H1 (cell line): ENCODE measurements at regions not wholly inside any gene's neighbourhood (a gene's known extent, or its start where the extent isn't known, plus 50 kb on each side); places are given as distances from the start of the nearest gene placed in this dataset.

ENCODE experiments used
- CTCF ChIA-PET: fragments of 300-600 bp; sonication (Branson Sonifier 250); formaldehyde crosslinking; loops from one replicate; lab custom pipeline; 2021; ENCODE audit not compliant: partially characterized antibody; lab: Charles Lee
- POLR2A ChIA-PET: fragments of 300-600 bp; sonication (Branson Sonifier 250); formaldehyde crosslinking; loops from one replicate; lab custom pipeline; 2021; ENCODE audit warnings: inconsistent platforms; ENCODE audit not compliant: partially characterized antibody; lab: Charles Lee
- DNase-seq, 2 experiments: peaks; one replicate each; pipeline versions ENCODE4 v3.0.0 to v3.0.0-alpha.2; 2010 to 2022; ENCODE audit warnings: low spot score in 2 of 2, low read depth in 1 of 2, mixed read lengths in 1 of 2
- FAIRE-seq: peaks from 2 replicates; lab custom pipeline; 2011; peaks lifted over from hg19 to GRCh38; lab: Jason Lieb, UNC
- H2AFZ ChIP-seq: 2 replicates; pipeline ENCODE4 v1.8.1; 2012; ENCODE audit warnings: low read length, inconsistent platforms
- H2AK5ac ChIP-seq: 2 replicates; pipeline ENCODE4 v1.6.1; 2013; ENCODE audit warnings: low read depth, low read length
- H2BK120ac ChIP-seq: replicated peaks from 2 replicates; pipeline ENCODE3; 2013; ENCODE audit warnings: low read depth, low read length, inconsistent platforms
- H2BK12ac ChIP-seq: 2 replicates; pipeline ENCODE4 v1.6.1; 2013; ENCODE audit warnings: low read depth, low read length
- H2BK15ac ChIP-seq: 2 replicates; pipeline ENCODE4 v1.6.1; 2013; ENCODE audit warnings: low read length
- H2BK20ac ChIP-seq: 2 replicates; pipeline ENCODE4 v1.6.1; 2013; ENCODE audit warnings: low read length
- H2BK5ac ChIP-seq: 2 replicates; pipeline ENCODE4 v1.6.1; 2013; ENCODE audit warnings: low read depth, low read length
- H3K14ac ChIP-seq: 2 replicates; pipeline ENCODE4 v1.6.1; 2013; ENCODE audit warnings: inconsistent platforms; ENCODE audit not compliant: insufficient read length
- H3K18ac ChIP-seq: 2 replicates; pipeline ENCODE4 v1.6.1; 2013; ENCODE audit warnings: low read length; ENCODE audit errors: extremely low read depth
- H3K23ac ChIP-seq: 2 replicates; pipeline ENCODE4 v1.6.1; 2013; ENCODE audit warnings: inconsistent platforms; ENCODE audit not compliant: insufficient read length
- H3K23me2 ChIP-seq: 2 replicates; pipeline ENCODE4 v1.6.1; 2013; ENCODE audit warnings: low read depth, low read length
- H3K27ac ChIP-seq: 2 replicates; pipeline ENCODE4 v1.6.1; 2011; ENCODE audit warnings: low read depth, low read length, inconsistent platforms
- H3K27me3 ChIP-seq, 4 experiments: replicated peaks in 1 of 4; 1 replicate in 1 of 4; 2 replicates in 3 of 4; pipeline versions ENCODE4 v1.6.1 to v1.8.1; 2011 to 2013; ENCODE audit warnings: low read length in 3 of 4, mild to moderate bottlenecking in 3 of 4, inconsistent platforms in 2 of 4, mixed read lengths in 2 of 4, moderate library complexity in 1 of 4; ENCODE audit not compliant: control insufficient read depth in 3 of 4, insufficient read depth in 3 of 4; ENCODE audit errors: extremely low read depth in 1 of 4
- H3K36me3 ChIP-seq, 4 experiments: 2 replicates each; pipeline versions ENCODE4 v1.6.1 to v1.8.1; 2011 to 2013; ENCODE audit warnings: mild to moderate bottlenecking in 4 of 4, low read length in 3 of 4, moderate library complexity in 2 of 4, control low read depth in 1 of 4, inconsistent platforms in 1 of 4; ENCODE audit not compliant: insufficient read depth in 4 of 4, control insufficient read depth in 2 of 4
- H3K4ac ChIP-seq: replicated peaks from 2 replicates; pipeline ENCODE3; 2013; ENCODE audit warnings: low read length, low read depth, mixed read lengths, inconsistent platforms; ENCODE audit not compliant: insufficient read length
- H3K4me1 ChIP-seq, 4 experiments: replicated peaks in 1 of 4; 1 replicate in 1 of 4; 2 replicates in 3 of 4; pipeline versions ENCODE4 v1.6.1 to v1.8.1; 2011 to 2013; ENCODE audit warnings: low read length in 3 of 4, inconsistent platforms in 2 of 4, mixed read lengths in 1 of 4; ENCODE audit not compliant: insufficient read depth in 4 of 4, control insufficient read depth in 3 of 4
- H3K4me2 ChIP-seq, 2 experiments: 2 replicates each; pipeline versions ENCODE4 v1.6.1 to v1.8.1; 2011 to 2013; ENCODE audit warnings: low read depth in 2 of 2, low read length in 2 of 2, control low read depth in 1 of 2, inconsistent platforms in 1 of 2, mild to moderate bottlenecking in 1 of 2; ENCODE audit not compliant: insufficient read depth in 1 of 2
- H3K4me3 ChIP-seq, 4 experiments: fragments of 200-600, 300-600 bp in 1 of 4; sonication (generic), shearing (Covaris generic), sonication (Bioruptor Twin) in 1 of 4; 2 replicates each; pipeline versions ENCODE4 v1.5.1 to v1.8.1; 2011 to 2016; ENCODE audit warnings: low read length in 4 of 4, low read depth in 3 of 4, control low read depth in 2 of 4, inconsistent platforms in 2 of 4, mild to moderate bottlenecking in 2 of 4, mixed read lengths in 1 of 4, moderate library complexity in 1 of 4; ENCODE audit not compliant: insufficient read depth in 2 of 4; ENCODE audit errors: extremely low read depth in 1 of 4
- H3K56ac ChIP-seq: replicated peaks from 2 replicates; pipeline ENCODE3; 2013; ENCODE audit warnings: low read depth, mild to moderate bottlenecking, mixed read lengths, low read length, inconsistent platforms; ENCODE audit not compliant: insufficient read length
- H3K79me1 ChIP-seq: 2 replicates; pipeline ENCODE4 v1.6.1; 2013; ENCODE audit warnings: low read depth, low read length, control low read depth
- H3K79me2 ChIP-seq, 2 experiments: 2 replicates each; pipeline versions ENCODE4 v1.6.1 to v1.8.1; 2012 to 2013; ENCODE audit warnings: low read length in 2 of 2, mild to moderate bottlenecking in 2 of 2, inconsistent platforms in 1 of 2; ENCODE audit not compliant: insufficient read depth in 2 of 2, control insufficient read depth in 1 of 2
- H3K9ac ChIP-seq, 4 experiments: replicated peaks in 1 of 4; 1 replicate in 1 of 4; 2 replicates in 3 of 4; pipeline versions ENCODE4 v1.6.1 to v1.8.1; 2011 to 2013; ENCODE audit warnings: low read depth in 3 of 4, low read length in 3 of 4, control low read depth in 2 of 4, mild to moderate bottlenecking in 2 of 4, moderate library complexity in 2 of 4, inconsistent platforms in 1 of 4; ENCODE audit errors: extremely low read depth in 1 of 4
- H3K9me3 ChIP-seq, 2 experiments: 2 replicates each; pipeline versions ENCODE4 v1.6.1 to v1.8.1; 2012 to 2013; ENCODE audit warnings: mild to moderate bottlenecking in 2 of 2, moderate library complexity in 2 of 2, control low read depth in 1 of 2, inconsistent platforms in 1 of 2, low read depth in 1 of 2, low read length in 1 of 2, mixed read lengths in 1 of 2; ENCODE audit not compliant: insufficient read depth in 2 of 2
- H4K20me1 ChIP-seq, 2 experiments: replicated peaks in 1 of 2; 2 replicates each; pipeline versions ENCODE3 to v1.8.1; 2011 to 2013; ENCODE audit warnings: inconsistent platforms in 2 of 2, low read length in 2 of 2, mild to moderate bottlenecking in 1 of 2; ENCODE audit not compliant: insufficient read depth in 2 of 2, control insufficient read depth in 1 of 2
- H4K5ac ChIP-seq: 2 replicates; pipeline ENCODE4 v1.6.1; 2013; ENCODE audit warnings: low read length, low read depth, mixed read lengths, inconsistent platforms; ENCODE audit not compliant: insufficient read length
- H4K8ac ChIP-seq: 2 replicates; pipeline ENCODE4 v1.8.0; 2013; ENCODE audit warnings: mild to moderate bottlenecking, moderate library complexity, low read length, inconsistent platforms; ENCODE audit not compliant: insufficient read depth; ENCODE audit errors: extremely low read depth
- H4K91ac ChIP-seq: replicated peaks from 2 replicates; pipeline ENCODE3; 2013; ENCODE audit warnings: low read length, mixed read lengths, inconsistent platforms; ENCODE audit not compliant: insufficient read length
- HDAC2 ChIP-seq, 2 experiments: fragments of 300-600 bp in 1 of 2; sonication (generic) in 1 of 2; IDR thresholded peaks; 2 replicates each; pipeline ENCODE4 v1.6.1; 2011 to 2012; ENCODE audit warnings: low read depth in 2 of 2, low read length in 2 of 2, mild to moderate bottlenecking in 2 of 2, moderate library complexity in 2 of 2, borderline replicate concordance in 1 of 2, inconsistent platforms in 1 of 2
- KDM5A ChIP-seq: fragments of 200-600 bp; IDR thresholded peaks from 2 replicates; pipeline ENCODE4 v1.7.1; 2012; ENCODE audit warnings: mild to moderate bottlenecking, low read length, inconsistent platforms, mixed read lengths
- PHF8 ChIP-seq: fragments of 200-600 bp; sonication (generic); conservative IDR thresholded peaks from 2 replicates; pipeline ENCODE4 v1.7.1; 2012; ENCODE audit warnings: low read depth, mild to moderate bottlenecking, inconsistent platforms, low read length, moderate library complexity
- RAD21 ChIP-seq, 2 experiments: IDR thresholded peaks in 1 of 2; conservative IDR thresholded peaks in 1 of 2; 2 replicates each; pipeline ENCODE4 v1.6.1; 2011; ENCODE audit warnings: low read depth in 2 of 2, low read length in 2 of 2, improper control_type of control experiment in 1 of 2, inconsistent platforms in 1 of 2, mild to moderate bottlenecking in 1 of 2, moderate library complexity in 1 of 2
- WGBS, 2 experiments: shearing (Covaris generic) in 1 of 2; methylation state at CpG; one replicate each; pipeline versions ENCODE4 v1.1.6 to v1.1.7; 2013 to 2015; ENCODE audit warnings: low lambda C conversion rate in 2 of 2, mixed read lengths in 2 of 2, inconsistent platforms in 1 of 2, low coverage in 1 of 2, missing lambda C conversion rate in 1 of 2; ENCODE audit not compliant: insufficient replicate concordance in 2 of 2, insufficient coverage in 1 of 2, insufficient read length in 1 of 2; ENCODE audit errors: extremely low coverage in 1 of 2, missing lambda C conversion rate in 1 of 2; 5-methylcytosine and 5-hydroxymethylcytosine counted together
- TF ChIP-seq, protein P1 (sequence below): IDR thresholded peaks from 2 replicates; pipeline ENCODE4 v1.6.1; 2012; ENCODE audit warnings: inconsistent platforms
- TF ChIP-seq, protein P2 (sequence below): IDR thresholded peaks from 2 replicates; pipeline ENCODE4 v1.6.1; 2012; ENCODE audit warnings: inconsistent platforms

DNA sequence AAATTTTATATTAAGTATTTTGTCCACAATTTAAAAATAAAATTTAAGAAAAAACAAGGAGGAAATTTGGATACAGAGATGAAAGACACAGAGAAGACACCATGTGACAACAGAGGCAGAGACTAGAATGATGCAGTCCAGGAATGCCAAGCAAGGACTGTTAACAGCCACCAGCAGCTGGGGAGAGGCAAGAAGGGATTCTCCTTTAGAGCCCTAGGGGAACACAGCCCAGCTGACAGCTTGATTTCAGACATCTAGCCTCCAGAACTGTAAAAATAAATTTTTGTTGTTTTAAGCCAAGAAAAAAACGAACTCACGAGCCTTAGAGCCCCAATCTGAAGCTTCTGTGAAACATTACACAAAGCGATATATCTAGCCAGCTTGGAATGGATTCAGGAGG is 198.5 kb downstream of the ZNF648 start:
- H3K36me3 ChIP-seq = no peaks in the 10 kb centered on the region; a peak in 1 of 8 replicates
- H3K4ac ChIP-seq = no peak overlapping the region
- H3K4me3 ChIP-seq = no peak overlapping the region
- no peak overlapping the region for H4K8ac ChIP-seq
- peaks cover 0 to 12% of the 10 kb centered on the region in 2 experiments; a peak in 2 of 4 replicates for H3K9me3 ChIP-seq
- H3K23me2 ChIP-seq = no peaks in the 10 kb centered on the region
- no peak overlapping the region for H2BK5ac ChIP-seq
- no peak overlapping the region for H2BK15ac ChIP-seq
- H3K56ac ChIP-seq = no peak overlapping the region
- CTCF ChIA-PET = interaction anchor here (0.6 to 1.0 kb wide), 3 partner anchors 9 to 667 kb away, joined by 3 read pairs; no protein-coding TSS in a partner anchor
- no peak overlapping the region for H2AK5ac ChIP-seq
- no peaks in the 10 kb centered on the region for H3K79me1 ChIP-seq
- H2BK120ac ChIP-seq = no peak overlapping the region
- no peak overlapping the region for H2BK12ac ChIP-seq
- no peak overlapping the region for H3K9ac ChIP-seq
- H3K4me1 ChIP-seq = no peaks in the 10 kb centered on the region
- no peak for DNase-seq
- no peaks in the 10 kb centered on the region for H3K79me2 ChIP-seq
- H3K27ac ChIP-seq = no peak overlapping the region
- no peak overlapping the region for H3K14ac ChIP-seq
- H2AFZ ChIP-seq = no peak overlapping the region
- POLR2A ChIA-PET = no interaction called here
- no peak overlapping the region for H4K91ac ChIP-seq
- H4K5ac ChIP-seq = no peak overlapping the region
- H4K20me1 ChIP-seq = no peaks in the 10 kb centered on the region
- no peak overlapping the region for H3K23ac ChIP-seq
- FAIRE-seq = no peak
- H3K27me3 ChIP-seq = no peaks in the 10 kb centered on the region
- H3K18ac ChIP-seq = no peak overlapping the region
- H2BK20ac ChIP-seq = no peak overlapping the region
- no peak overlapping the region for H3K4me2 ChIP-seq
- TF ChIP-seq PHF8 (no peak), RAD21 (IDR thresholded peaks at IDR 0.05 in 1 of 2, conservative IDR thresholded peaks at IDR 0.05 in 1 of 2; ENCODE audit: low read depth in 2 of 2, low read length in 2 of 2) (no peak), HDAC2 (IDR thresholded peaks at IDR 0.05; ENCODE audit: borderline replicate concordance in 1 of 2, low read depth in 2 of 2, low read length in 2 of 2) (no peak), KDM5A (no peak)
- TF ChIP-seq, protein P1, sequence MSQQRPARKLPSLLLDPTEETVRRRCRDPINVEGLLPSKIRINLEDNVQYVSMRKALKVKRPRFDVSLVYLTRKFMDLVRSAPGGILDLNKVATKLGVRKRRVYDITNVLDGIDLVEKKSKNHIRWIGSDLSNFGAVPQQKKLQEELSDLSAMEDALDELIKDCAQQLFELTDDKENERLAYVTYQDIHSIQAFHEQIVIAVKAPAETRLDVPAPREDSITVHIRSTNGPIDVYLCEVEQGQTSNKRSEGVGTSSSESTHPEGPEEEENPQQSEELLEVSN = no peak
- TF ChIP-seq, protein P2, sequence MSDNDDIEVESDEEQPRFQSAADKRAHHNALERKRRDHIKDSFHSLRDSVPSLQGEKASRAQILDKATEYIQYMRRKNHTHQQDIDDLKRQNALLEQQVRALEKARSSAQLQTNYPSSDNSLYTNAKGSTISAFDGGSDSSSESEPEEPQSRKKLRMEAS = no peak
- WGBS, 2 experiments = 91% methylated on average over 3 of the region's 3 CpGs; no CpG with 5 or more reads in 1 of the 2 experiments
